C4-2B (cell line): ENCODE measurements at regions not wholly inside any gene's neighbourhood (a gene's known extent, or its start where the extent isn't known, plus 50 kb on each side); places are given as distances from the start of the nearest gene placed in this dataset.
A peak's percentile ranks its signal among the peaks of the same experiment; 100 is the strongest.
"Not testable (repeated sequence)": the region's sequence is repeated elsewhere in the genome, so short reads cannot be mapped to it uniquely, and the experiment has no call there.

Experiments used
- H3K27ac ChIP-seq: fragments of 450-650 bp; 2 replicates; pipeline ENCODE4 v1.5.1; 2017
- CTCF ChIP-seq: fragments of 450-650 bp; conservative IDR thresholded peaks from 2 replicates; pipeline ENCODE4 v1.5.1; 2017; ENCODE audit warnings: mild to moderate bottlenecking
- ZFX ChIP-seq: fragments of 450-650 bp; IDR thresholded peaks from 2 replicates; pipeline ENCODE4 v1.6.1; 2017

GRCh38 chr3:75218577-75218976, 445.6 kb upstream of the FRG2C start:
- no peak for TF ChIP-seq ZFX
- TF ChIP-seq CTCF, result peak; percentile 14
- no peak overlapping the region for H3K27ac ChIP-seq

- no peak overlapping the region for H3K27ac ChIP-seq
- TF ChIP-seq CTCF, result no peak
- TF ChIP-seq ZFX, result no peak
Measured at GRCh38 chr3:75220932-75221331, 443.2 kb upstream of the FRG2C start.

GRCh38 chr3:75224412-75224811, 439.7 kb upstream of the FRG2C start:
- no peak for TF ChIP-seq CTCF
- H3K27ac ChIP-seq, result no peak overlapping the region

- no peak for TF ChIP-seq ZFX
- TF ChIP-seq CTCF, result no peak
- H3K27ac ChIP-seq, result no peak overlapping the region
Measured at GRCh38 chr3:75232216-75232615, 431.9 kb upstream of the FRG2C start.

GRCh38 chr3:75235631-75236030, 428.5 kb upstream of the FRG2C start:
- TF ChIP-seq ZFX, result no peak
- TF ChIP-seq CTCF, result no peak

GRCh38 chr3:75237053-75237452, 427.1 kb upstream of the FRG2C start:
- no peak for TF ChIP-seq ZFX
- no peak for TF ChIP-seq CTCF
- H3K27ac ChIP-seq, result no peak overlapping the region

More at GRCh38 chr3:75235631-75236030, 428.5 kb upstream of the FRG2C start:
- H3K27ac ChIP-seq, result no peak overlapping the region

- TF ChIP-seq CTCF, result no peak
- TF ChIP-seq ZFX, result no peak
- no peak overlapping the region for H3K27ac ChIP-seq
Measured at GRCh38 chr3:75237477-75237876, 426.7 kb upstream of the FRG2C start.

GRCh38 chr3:75241226-75241962, 422.7 kb upstream of the FRG2C start:
- not testable (repeated sequence) for H3K27ac ChIP-seq
